Endothelial cell of umbilical vein (primary cell): ENCODE measurements at regions not wholly inside any gene's neighbourhood (a gene's known extent, or its start where the extent isn't known, plus 50 kb on each side); places are given as distances from the start of the nearest gene placed in this dataset.

Experiments
- BruUV-seq: library from RNA; stranded (reverse); fragments of 400-500 nt; replicated peaks from 2 replicates; lab custom pipeline; 2021; lab: Mats Ljungman, UMichigan
- CTCF ChIA-PET: fragments of 300-600, 350-600 bp; sonication (Branson Sonifier 250); formaldehyde crosslinking; loops from one replicate; lab custom pipeline; 2021; ENCODE audit warnings: antibody characterized with exemption, inconsistent platforms; lab: Charles Lee
- POLR2A ChIA-PET: fragments of 300-600, 350-600 bp; sonication (Branson Sonifier 250); formaldehyde crosslinking; loops from one replicate; lab custom pipeline; 2021; ENCODE audit warnings: antibody characterized with exemption, inconsistent platforms; lab: Charles Lee
- DNase-seq: peaks from one replicate; pipeline ENCODE4 v3.0.0-alpha.2; 2011; ENCODE audit warnings: low read depth, low spot score
- FAIRE-seq: peaks from 2 replicates; lab custom pipeline; 2011; peaks lifted over from hg19 to GRCh38; lab: Jason Lieb, UNC
- H2AFZ ChIP-seq: 2 replicates; pipeline ENCODE4 v1.6.0; 2012; ENCODE audit warnings: low read depth, low read length, control low read depth, inconsistent platforms
- H3K27ac ChIP-seq: 2 replicates; pipeline ENCODE4 v1.5.1; 2011; ENCODE audit warnings: low read depth, mild to moderate bottlenecking, control low read depth, low read length, moderate library complexity; ENCODE audit not compliant: insufficient read depth
- H3K27me3 ChIP-seq, 2 experiments: 2 replicates each; pipeline versions ENCODE4 v1.6.0 to v1.6.1; 2011; ENCODE audit warnings: low read length in 2 of 2, mixed read lengths in 1 of 2; ENCODE audit not compliant: control insufficient read depth in 2 of 2, insufficient read depth in 2 of 2
- H3K36me3 ChIP-seq, 2 experiments: 2 replicates in 1 of 2; 3 replicates in 1 of 2; pipeline ENCODE4 v1.5.1; 2011; ENCODE audit warnings: low read length in 2 of 2, mild to moderate bottlenecking in 1 of 2, moderate library complexity in 1 of 2; ENCODE audit not compliant: control insufficient read depth in 2 of 2, insufficient read depth in 2 of 2; ENCODE audit errors: extremely low read depth in 1 of 2
- H3K4me1 ChIP-seq: 3 replicates; pipeline ENCODE4 v1.5.1; 2011; ENCODE audit warnings: mild to moderate bottlenecking, low read length; ENCODE audit not compliant: control insufficient read depth, insufficient read depth; ENCODE audit errors: extremely low read depth
- H3K4me2 ChIP-seq: 2 replicates; pipeline ENCODE4 v1.6.1; 2011; ENCODE audit warnings: low read length, control low read depth, mixed read lengths; ENCODE audit not compliant: insufficient read depth
- H3K4me3 ChIP-seq, 3 experiments: fragments of 200-600 bp in 1 of 3; sonication (generic), shearing (Covaris generic) in 1 of 3; replicated peaks in 1 of 3; 2 replicates each; pipeline ENCODE4 v1.5.1; 2011 to 2016; ENCODE audit warnings: control low read depth in 3 of 3, low read length in 3 of 3, mild to moderate bottlenecking in 2 of 3, inconsistent platforms in 1 of 3, low read depth in 1 of 3, moderate library complexity in 1 of 3; ENCODE audit not compliant: insufficient read depth in 1 of 3
- H3K79me2 ChIP-seq: 2 replicates; pipeline ENCODE4 v1.6.0; 2012; ENCODE audit warnings: low read length, inconsistent platforms; ENCODE audit not compliant: control insufficient read depth, insufficient read depth
- H3K9ac ChIP-seq: replicated peaks from 2 replicates; pipeline ENCODE3; 2011; ENCODE audit warnings: low read length, control low read depth; ENCODE audit not compliant: insufficient read depth; ENCODE audit errors: extremely low read depth
- H3K9me1 ChIP-seq: replicated peaks from 3 replicates; pipeline ENCODE4 v1.6.0; 2011; ENCODE audit warnings: mild to moderate bottlenecking, low read length; ENCODE audit not compliant: control insufficient read depth, insufficient read depth; ENCODE audit errors: extremely low read depth
- H3K9me3 ChIP-seq: replicated peaks from 2 replicates; pipeline ENCODE4 v1.5.1; 2012; ENCODE audit warnings: low read length, inconsistent platforms; ENCODE audit not compliant: control insufficient read depth, insufficient read depth
- H4K20me1 ChIP-seq: replicated peaks from 2 replicates; pipeline ENCODE3; 2011; ENCODE audit warnings: mild to moderate bottlenecking, low read length; ENCODE audit not compliant: control insufficient read depth, insufficient read depth; ENCODE audit errors: extremely low read depth
- EZH2 ChIP-seq: IDR thresholded peaks from 2 replicates; pipeline ENCODE4 v1.6.1; 2012; ENCODE audit warnings: borderline replicate concordance, low read depth, mild to moderate bottlenecking, moderate library complexity, low read length, inconsistent platforms; ENCODE audit not compliant: severe bottlenecking
- FOS ChIP-seq: IDR thresholded peaks from 2 replicates; pipeline ENCODE4 v1.6.1; 2011; ENCODE audit warnings: mild to moderate bottlenecking, low read length, moderate library complexity, borderline replicate concordance; ENCODE audit not compliant: insufficient read depth
- GATA2 ChIP-seq: IDR thresholded peaks from 2 replicates; pipeline ENCODE4 v1.7.0; 2011; ENCODE audit warnings: low read depth, mild to moderate bottlenecking, moderate library complexity, mixed read lengths, low read length; ENCODE audit not compliant: insufficient read length, insufficient read depth
- JUN ChIP-seq: IDR thresholded peaks from 2 replicates; pipeline ENCODE4 v1.6.1; 2011; ENCODE audit warnings: borderline replicate concordance, low read depth; ENCODE audit not compliant: insufficient read length, insufficient read depth
- MYC ChIP-seq: IDR thresholded peaks from one replicate; pipeline ENCODE4 v1.6.1; 2011; ENCODE audit warnings: mild to moderate bottlenecking, low read depth, low read length
- POLR2A ChIP-seq: IDR thresholded peaks from 2 replicates; pipeline ENCODE4 v1.6.1; 2012; ENCODE audit warnings: low read depth, mild to moderate bottlenecking, control low read depth, low read length
- POLR2AphosphoS5 ChIP-seq: IDR thresholded peaks from 2 replicates; pipeline ENCODE4 v1.6.1; 2012; ENCODE audit warnings: low read depth, mild to moderate bottlenecking, control low read depth, low read length, moderate library complexity; ENCODE audit not compliant: insufficient read depth
- dilution Hi-C: fragments of 300-500 bp; cut with MboI; formaldehyde crosslinking; loops from one replicate; pipeline ENCODE4 v1.15.0; 2019; ENCODE audit warnings: low sequenced_read_pairs; ENCODE audit not compliant: extremely low pct_ligation_motif_present
- intact Hi-C: fragments of 100-400 bp; cut with micrococcal nuclease; formaldehyde crosslinking; loops from one replicate; pipeline ENCODE4 v1.10.0; 2022
- TF ChIP-seq, protein P1 (sequence below), 2 donors: IDR thresholded peaks; 1 replicate in 1 of 2; 2 replicates in 1 of 2; pipeline ENCODE4 v1.5.1; 2011; ENCODE audit warnings: low read length in 2 of 2, mild to moderate bottlenecking in 2 of 2, moderate library complexity in 2 of 2, control low read depth in 1 of 2, inconsistent platforms in 1 of 2, low read depth in 1 of 2; ENCODE audit not compliant: insufficient read depth in 1 of 2; ENCODE audit errors: extremely low read depth in 1 of 2
- TF ChIP-seq, protein P2 (sequence below): IDR thresholded peaks from 2 replicates; pipeline ENCODE4 v1.6.1; 2011; ENCODE audit not compliant: insufficient read depth, insufficient read length

DNA sequence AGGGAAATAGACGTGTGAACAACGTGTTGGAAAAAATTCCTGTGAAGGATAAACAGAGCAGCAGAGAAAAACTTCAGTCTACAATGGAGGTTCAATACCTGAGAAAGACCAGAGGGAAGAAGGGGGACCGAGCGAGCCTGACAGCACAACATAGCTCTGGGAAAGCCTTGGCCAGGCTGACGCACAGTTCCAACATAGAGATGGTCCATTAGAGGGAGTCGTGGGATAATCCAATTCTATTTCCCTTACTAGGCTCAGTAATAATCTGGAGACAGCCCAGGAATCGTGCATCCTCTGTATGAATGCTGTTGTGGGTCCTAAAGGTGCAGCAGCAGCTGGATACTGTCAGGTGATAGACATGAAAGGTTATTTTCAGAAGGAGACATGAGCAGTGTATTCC is 370.8 kb upstream of the BTBD3 start:
- no TSS peak for BruUV-seq
- intact Hi-C loops, result loop anchor here (10.0 kb wide), 2 partner anchors 1112 to 1192 kb away; partner anchors contain the start of genes MKKS and SLX4IP
- no peak overlapping the region for H3K4me2 ChIP-seq
- H3K9me1 ChIP-seq, result no peaks in the 10 kb centered on the region
- POLR2A ChIA-PET, result no interaction called here
- dilution Hi-C loops, result no loop called here
- no peak overlapping the region for H2AFZ ChIP-seq
- DNase-seq (no peak), FAIRE-seq (no peak)
- H3K4me1 ChIP-seq, result peaks cover 9% of the 10 kb centered on the region
- CTCF ChIA-PET, result interaction anchor here (0.8 to 1.7 kb wide), 4 partner anchors 129 to 1569 kb away, joined by 3 to 5 read pairs (median 4); no protein-coding TSS in a partner anchor
- TF ChIP-seq EZH2 (no peak), GATA2 (no peak), POLR2A (no peak), POLR2AphosphoS5 (no peak), FOS (no peak), JUN (no peak), MYC (no peak)
- TF ChIP-seq, protein P1, sequence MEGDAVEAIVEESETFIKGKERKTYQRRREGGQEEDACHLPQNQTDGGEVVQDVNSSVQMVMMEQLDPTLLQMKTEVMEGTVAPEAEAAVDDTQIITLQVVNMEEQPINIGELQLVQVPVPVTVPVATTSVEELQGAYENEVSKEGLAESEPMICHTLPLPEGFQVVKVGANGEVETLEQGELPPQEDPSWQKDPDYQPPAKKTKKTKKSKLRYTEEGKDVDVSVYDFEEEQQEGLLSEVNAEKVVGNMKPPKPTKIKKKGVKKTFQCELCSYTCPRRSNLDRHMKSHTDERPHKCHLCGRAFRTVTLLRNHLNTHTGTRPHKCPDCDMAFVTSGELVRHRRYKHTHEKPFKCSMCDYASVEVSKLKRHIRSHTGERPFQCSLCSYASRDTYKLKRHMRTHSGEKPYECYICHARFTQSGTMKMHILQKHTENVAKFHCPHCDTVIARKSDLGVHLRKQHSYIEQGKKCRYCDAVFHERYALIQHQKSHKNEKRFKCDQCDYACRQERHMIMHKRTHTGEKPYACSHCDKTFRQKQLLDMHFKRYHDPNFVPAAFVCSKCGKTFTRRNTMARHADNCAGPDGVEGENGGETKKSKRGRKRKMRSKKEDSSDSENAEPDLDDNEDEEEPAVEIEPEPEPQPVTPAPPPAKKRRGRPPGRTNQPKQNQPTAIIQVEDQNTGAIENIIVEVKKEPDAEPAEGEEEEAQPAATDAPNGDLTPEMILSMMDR (IDR thresholded peaks at IDR 0.05; ENCODE audit: extremely low read depth in 1 of 2, insufficient read depth in 1 of 2, low read depth in 1 of 2, low read length in 2 of 2), result no peak
- TF ChIP-seq, protein P2, sequence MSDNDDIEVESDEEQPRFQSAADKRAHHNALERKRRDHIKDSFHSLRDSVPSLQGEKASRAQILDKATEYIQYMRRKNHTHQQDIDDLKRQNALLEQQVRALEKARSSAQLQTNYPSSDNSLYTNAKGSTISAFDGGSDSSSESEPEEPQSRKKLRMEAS, result no peak
- H3K27ac ChIP-seq, result no peak overlapping the region
- H3K36me3 ChIP-seq, result no peaks in the 10 kb centered on the region
- H3K9ac ChIP-seq, result no peak overlapping the region
- H3K9me3 ChIP-seq, result no peaks in the 10 kb centered on the region
- H3K4me3 ChIP-seq, result no peak overlapping the region
- no peaks in the 10 kb centered on the region for H3K79me2 ChIP-seq
- H3K27me3 ChIP-seq, result no peaks in the 10 kb centered on the region
- H4K20me1 ChIP-seq, result no peaks in the 10 kb centered on the region
